PC-3 (cell line): ENCODE measurements at regions not wholly inside any gene's neighbourhood (a gene's known extent, or its start where the extent isn't known, plus 50 kb on each side); places are given as distances from the start of the nearest gene placed in this dataset.

ENCODE experiments used
- CTCF ChIP-seq: fragments of 300-600 bp; sonication (generic); conservative IDR thresholded peaks from 2 replicates; pipeline ENCODE4 v1.5.1; 2017; ENCODE audit warnings: antibody characterized with exemption, low read depth, mild to moderate bottlenecking, low read length
- EZH2 ChIP-seq: fragments of 300-600 bp; sonication (generic); IDR thresholded peaks from one replicate; pipeline ENCODE4 v1.6.1; 2017; ENCODE audit warnings: antibody characterized with exemption, mild to moderate bottlenecking, low read length; ENCODE audit not compliant: unreplicated experiment
- EZH2phosphoT487 ChIP-seq: fragments of 300-600 bp; sonication (generic); IDR thresholded peaks from 2 replicates; pipeline ENCODE4 v1.6.1; 2018; ENCODE audit warnings: mild to moderate bottlenecking, antibody characterized with exemption, low read length, borderline replicate concordance

- TF ChIP-seq CTCF: no peak
- TF ChIP-seq EZH2phosphoT487: no peak
- no peak for TF ChIP-seq EZH2
Observed at GRCh38 chr4:43379016-43379415, 486.5 kb downstream of the GRXCR1 start.
